ENCODE measurements at regions not wholly inside any gene's neighbourhood (a gene's known extent, or its start where the extent isn't known, plus 50 kb on each side); places are given as distances from the start of the nearest gene placed in this dataset.

- TF ChIP-seq POLR2A (IDR thresholded peaks at IDR 0.05) = no peak
- TF ChIP-seq, protein P1, sequence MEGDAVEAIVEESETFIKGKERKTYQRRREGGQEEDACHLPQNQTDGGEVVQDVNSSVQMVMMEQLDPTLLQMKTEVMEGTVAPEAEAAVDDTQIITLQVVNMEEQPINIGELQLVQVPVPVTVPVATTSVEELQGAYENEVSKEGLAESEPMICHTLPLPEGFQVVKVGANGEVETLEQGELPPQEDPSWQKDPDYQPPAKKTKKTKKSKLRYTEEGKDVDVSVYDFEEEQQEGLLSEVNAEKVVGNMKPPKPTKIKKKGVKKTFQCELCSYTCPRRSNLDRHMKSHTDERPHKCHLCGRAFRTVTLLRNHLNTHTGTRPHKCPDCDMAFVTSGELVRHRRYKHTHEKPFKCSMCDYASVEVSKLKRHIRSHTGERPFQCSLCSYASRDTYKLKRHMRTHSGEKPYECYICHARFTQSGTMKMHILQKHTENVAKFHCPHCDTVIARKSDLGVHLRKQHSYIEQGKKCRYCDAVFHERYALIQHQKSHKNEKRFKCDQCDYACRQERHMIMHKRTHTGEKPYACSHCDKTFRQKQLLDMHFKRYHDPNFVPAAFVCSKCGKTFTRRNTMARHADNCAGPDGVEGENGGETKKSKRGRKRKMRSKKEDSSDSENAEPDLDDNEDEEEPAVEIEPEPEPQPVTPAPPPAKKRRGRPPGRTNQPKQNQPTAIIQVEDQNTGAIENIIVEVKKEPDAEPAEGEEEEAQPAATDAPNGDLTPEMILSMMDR (IDR thresholded peaks at IDR 0.05) = no peak
These were observed 161.3 kb downstream of the ZNF281 start for GRCh38 chr1:200248541-200248940.

DNA sequence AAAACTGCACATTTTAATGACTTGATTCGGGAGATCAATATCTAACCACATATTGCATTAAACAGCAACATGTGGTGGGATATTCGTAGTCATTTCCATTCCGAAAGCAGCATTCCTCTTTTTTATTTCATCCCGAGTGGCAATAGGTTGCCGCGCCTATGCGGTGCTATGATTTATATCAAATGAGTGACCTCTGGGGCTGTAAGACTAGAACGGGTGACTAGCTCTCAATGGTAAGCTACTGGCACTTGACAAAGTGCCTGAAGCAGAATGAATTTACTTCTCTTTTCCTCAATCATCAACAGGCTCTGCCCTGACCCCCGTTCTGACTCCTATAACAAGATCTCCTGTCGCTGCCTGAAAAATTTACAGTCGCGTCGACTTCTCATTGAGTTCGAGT lies 162.3 kb downstream of the ZNF281 start:
- no peak for TF ChIP-seq POLR2A (IDR thresholded peaks at IDR 0.05)
- TF ChIP-seq, protein P1 (IDR thresholded peaks at IDR 0.05) = no peak
- Histone ChIP-seq H3K4me1 (peaks cover 0 to 12% (median 5%) of the 10 kb centered on the region in 4 donors), H3K27me3 (no peaks in the 10 kb centered on the region), H3K36me3 (no peaks in the 10 kb centered on the region), H3K9me3 (no peaks in the 10 kb centered on the region), H3K27ac (no peak overlapping the region), H3K4me3 (no peak overlapping the region)
- WGBS (ENCODE audit: insufficient coverage, low coverage, low lambda C conversion rate, missing lambda C conversion rate) = 62% methylated on average over 14 of the region's 14 CpGs
- DNase-seq (no peak), ATAC-seq (no peak)
- intact Hi-C loops (cut with DNase I) = no loop called here

More at GRCh38 chr1:200248541-200248940, 161.3 kb downstream of the ZNF281 start:
- Histone ChIP-seq H3K27me3 (no peaks in the 10 kb centered on the region), H3K9me3 (no peaks in the 10 kb centered on the region), H3K4me3 (no peak overlapping the region), H3K36me3 (no peaks in the 10 kb centered on the region), H3K27ac (no peak overlapping the region), H3K4me1 (peaks cover 0 to 10% (median 5%) of the 10 kb centered on the region in 4 donors)
- no peak for ATAC-seq
- no peak for DNase-seq
- 87% methylated on average over 8 of the region's 8 CpGs for WGBS (ENCODE audit: insufficient coverage, low coverage, low lambda C conversion rate, missing lambda C conversion rate)
- intact Hi-C loops (cut with DNase I) = no loop called here

- no peak for TF ChIP-seq POLR2A (IDR thresholded peaks at IDR 0.05)
- TF ChIP-seq, protein P1 (IDR thresholded peaks at IDR 0.05) = no peak
- H3K4me3 ChIP-seq = no peak overlapping the region
- WGBS (ENCODE audit: insufficient coverage, low coverage, low lambda C conversion rate, missing lambda C conversion rate) = 49% methylated on average over 6 of the region's 7 CpGs
- intact Hi-C loops (cut with DNase I) = no loop called here
- no peaks in the 10 kb centered on the region for H3K36me3 ChIP-seq
- H3K9me3 ChIP-seq = no peaks in the 10 kb centered on the region
- peak in 2 of 3 donors; percentile 50 to 57 for DNase-seq
- H3K4me1 ChIP-seq = peaks cover 0 to 8% (median under 1%) of the 10 kb centered on the region in 4 donors
- no peaks in the 10 kb centered on the region for H3K27me3 ChIP-seq
- ATAC-seq = peak in 3 of 4 donors; percentile 38 to 66 (median 61)
- H3K27ac ChIP-seq = no peak overlapping the region
These were observed 164.4 kb downstream of the ZNF281 start for GRCh38 chr1:200245473-200245872.

- H3K4me1 ChIP-seq = peaks cover 0 to 5% (median 0%) of the 10 kb centered on the region in 4 donors
- H3K4me3 ChIP-seq = peak overlapping the region in 2 of 3 donors; percentile 43 to 52
- no peak for DNase-seq
- H3K27ac ChIP-seq = peak overlapping the region in 2 of 3 donors; percentile 75 to 79
- intact Hi-C loops (cut with DNase I) = no loop called here
- TF ChIP-seq, protein P1 (IDR thresholded peaks at IDR 0.05) = no peak
- TF ChIP-seq POLR2A (IDR thresholded peaks at IDR 0.05) = no peak
- peak; percentile 78 to 81 (median 78) for ATAC-seq
- WGBS (ENCODE audit: insufficient coverage, low coverage, low lambda C conversion rate, missing lambda C conversion rate) = 12% methylated on average over 11 of the region's 11 CpGs
- H3K27me3 ChIP-seq = no peaks in the 10 kb centered on the region
- H3K36me3 ChIP-seq = no peaks in the 10 kb centered on the region
- no peaks in the 10 kb centered on the region for H3K9me3 ChIP-seq
These were observed 166.8 kb downstream of the ZNF281 start for GRCh38 chr1:200243042-200243437.

Data from right lobe of liver (tissue), 6 donors.